Keratinocyte (primary cell): ENCODE measurements at regions not wholly inside any gene's neighbourhood (a gene's known extent, or its start where the extent isn't known, plus 50 kb on each side); places are given as distances from the start of the nearest gene placed in this dataset.

Experiments used
- DNase-seq: peaks from one replicate; pipeline ENCODE4 v3.0.0-alpha.2; 2011; ENCODE audit warnings: low read depth, missing footprints, low spot score
- FAIRE-seq: peaks from 2 replicates; lab custom pipeline; 2011; peaks lifted over from hg19 to GRCh38; lab: Jason Lieb, UNC
- H2AFZ ChIP-seq: 2 replicates; pipeline ENCODE4 v1.6.0; 2012; ENCODE audit warnings: low read length, control low read depth, inconsistent platforms; ENCODE audit not compliant: control insufficient read depth
- H3K27ac ChIP-seq: 2 replicates; pipeline ENCODE4 v1.5.1; 2011; ENCODE audit warnings: low read length; ENCODE audit not compliant: control insufficient read depth, insufficient read depth
- H3K27me3 ChIP-seq: 3 replicates; pipeline ENCODE4 v1.6.0; 2011; ENCODE audit warnings: low read length; ENCODE audit not compliant: control insufficient read depth, insufficient read depth; ENCODE audit errors: extremely low read depth
- H3K36me3 ChIP-seq, 2 experiments: 2 replicates in 1 of 2; 3 replicates in 1 of 2; pipeline ENCODE4 v1.5.1; 2011; ENCODE audit warnings: low read length in 2 of 2, mild to moderate bottlenecking in 1 of 2; ENCODE audit not compliant: control insufficient read depth in 2 of 2, insufficient read depth in 2 of 2; ENCODE audit errors: extremely low read depth in 1 of 2
- H3K4me1 ChIP-seq: 3 replicates; pipeline ENCODE4 v1.5.1; 2011; ENCODE audit warnings: low read length; ENCODE audit not compliant: control insufficient read depth, insufficient read depth; ENCODE audit errors: extremely low read depth
- H3K4me2 ChIP-seq: 3 replicates; pipeline ENCODE4 v1.6.0; 2011; ENCODE audit warnings: low read depth, low read length; ENCODE audit not compliant: control insufficient read depth, insufficient read depth; ENCODE audit errors: extremely low read depth
- H3K4me3 ChIP-seq, 3 experiments: fragments of 200-600 bp in 1 of 3; sonication (generic) in 1 of 3; 2 replicates in 2 of 3; 3 replicates in 1 of 3; pipeline ENCODE4 v1.5.1; 2011 to 2016; ENCODE audit warnings: low read length in 3 of 3, mild to moderate bottlenecking in 3 of 3, control low read depth in 2 of 3, inconsistent platforms in 1 of 3, low read depth in 1 of 3, mixed read lengths in 1 of 3, mixed run types in 1 of 3, moderate library complexity in 1 of 3; ENCODE audit not compliant: control insufficient read depth in 2 of 3, insufficient read depth in 2 of 3; ENCODE audit errors: extremely low read depth in 1 of 3
- H3K79me2 ChIP-seq: 2 replicates; pipeline ENCODE4 v1.6.0; 2012; ENCODE audit warnings: low read length; ENCODE audit not compliant: control insufficient read depth, insufficient read depth
- H3K9ac ChIP-seq: 3 replicates; pipeline ENCODE4 v1.6.0; 2011; ENCODE audit warnings: low read length; ENCODE audit not compliant: control insufficient read depth, insufficient read depth; ENCODE audit errors: extremely low read depth
- H3K9me1 ChIP-seq: 3 replicates; pipeline ENCODE4 v1.6.0; 2011; ENCODE audit warnings: low read length; ENCODE audit not compliant: control insufficient read depth, insufficient read depth; ENCODE audit errors: extremely low read depth
- H3K9me3 ChIP-seq: 2 replicates; pipeline ENCODE4 v1.5.1; 2012; ENCODE audit warnings: low read depth, low read length; ENCODE audit not compliant: control insufficient read depth
- H4K20me1 ChIP-seq: 3 replicates; pipeline ENCODE4 v1.6.0; 2011; ENCODE audit warnings: low read length; ENCODE audit not compliant: control insufficient read depth, insufficient read depth; ENCODE audit errors: extremely low read depth
- CTCF ChIP-seq, 3 experiments: IDR thresholded peaks in 1 of 3; conservative IDR thresholded peaks in 1 of 3; optimal IDR thresholded peaks in 1 of 3; 2 replicates in 2 of 3; 3 replicates in 1 of 3; pipeline versions ENCODE3 to v1.5.1; 2011; ENCODE audit warnings: low read length in 3 of 3, mild to moderate bottlenecking in 3 of 3, moderate library complexity in 2 of 3, control low read depth in 1 of 3, inconsistent platforms in 1 of 3; ENCODE audit not compliant: insufficient read depth in 2 of 3; ENCODE audit errors: extremely low read depth in 1 of 3
- EZH2 ChIP-seq: IDR thresholded peaks from one replicate; pipeline ENCODE4 v1.6.1; 2012; ENCODE audit warnings: inconsistent platforms, mild to moderate bottlenecking, low read length, moderate library complexity
- dilution Hi-C: fragments of 300-500 bp; cut with MboI; formaldehyde crosslinking; loops from one replicate; pipeline ENCODE4 v1.7.0; 2020; ENCODE audit warnings: low sequenced_read_pairs; ENCODE audit not compliant: extremely low pct_ligation_motif_present

GRCh38 chr6:67009818-67010217 lies 1302.8 kb upstream of the EYS start:
- no peak for DNase-seq
- FAIRE-seq: no peak
- Histone ChIP-seq H3K27me3 (no peaks in the 10 kb centered on the region), H3K9me1 (no peaks in the 10 kb centered on the region), H3K9me3 (no peaks in the 10 kb centered on the region), H3K36me3 (no peaks in the 10 kb centered on the region), H3K4me3 (no peak overlapping the region), H2AFZ (no peak overlapping the region), H3K79me2 (no peaks in the 10 kb centered on the region), H3K4me1 (no peaks in the 10 kb centered on the region), H3K27ac (no peak overlapping the region), H4K20me1 (no peaks in the 10 kb centered on the region), H3K4me2 (no peak overlapping the region), H3K9ac (no peak overlapping the region)
- dilution Hi-C loops: no loop called here
- TF ChIP-seq EZH2 (no peak), CTCF (optimal IDR thresholded peaks at IDR 0.05 in 1 of 3, IDR thresholded peaks at IDR 0.05 in 1 of 3, conservative IDR thresholded peaks at IDR 0.05 in 1 of 3; ENCODE audit: extremely low read depth in 1 of 3, insufficient read depth in 2 of 3, low read length in 3 of 3) (peak; percentile 13 to 56 (median 42))

- Histone ChIP-seq H2AFZ (no peak overlapping the region), H3K4me1 (no peaks in the 10 kb centered on the region), H3K27me3 (no peaks in the 10 kb centered on the region), H3K27ac (no peak overlapping the region), H3K9me1 (no peaks in the 10 kb centered on the region), H3K4me2 (no peak overlapping the region), H3K79me2 (no peaks in the 10 kb centered on the region), H3K4me3 (no peak overlapping the region), H3K9ac (no peak overlapping the region), H3K9me3 (no peaks in the 10 kb centered on the region), H4K20me1 (no peaks in the 10 kb centered on the region), H3K36me3 (no peaks in the 10 kb centered on the region)
- no peak for DNase-seq
- FAIRE-seq: no peak
- dilution Hi-C loops: no loop called here
- TF ChIP-seq EZH2 (no peak), CTCF (optimal IDR thresholded peaks at IDR 0.05 in 1 of 3, IDR thresholded peaks at IDR 0.05 in 1 of 3, conservative IDR thresholded peaks at IDR 0.05 in 1 of 3; ENCODE audit: extremely low read depth in 1 of 3, insufficient read depth in 2 of 3, low read length in 3 of 3) (no peak)
Measured at GRCh38 chr6:67003844-67004243, 1296.8 kb upstream of the EYS start.
